ENCODE measurements at regions not wholly inside any gene's neighbourhood (a gene's known extent, or its start where the extent isn't known, plus 50 kb on each side); places are given as distances from the start of the nearest gene placed in this dataset.

DNA sequence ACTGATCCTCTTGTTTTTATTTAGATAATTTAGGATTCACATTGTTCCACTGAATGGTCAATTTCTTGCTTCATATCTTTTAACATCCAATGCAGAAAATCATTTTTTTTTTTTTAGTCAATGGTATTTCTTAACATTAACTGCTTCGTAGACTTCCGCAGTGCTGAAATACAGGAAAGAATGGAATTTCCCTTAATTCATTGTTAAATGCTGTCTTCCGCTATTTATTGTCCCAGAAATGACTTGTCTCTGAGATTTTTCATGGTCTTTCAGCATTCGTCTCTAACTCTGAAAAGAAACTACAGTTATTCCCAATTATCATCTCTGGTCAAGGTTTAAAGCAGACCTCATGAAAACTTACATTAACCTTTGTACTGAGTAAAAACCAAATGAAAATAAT, 1029.1 kb upstream of the MANEA start:
- TF ChIP-seq SRF (IDR thresholded peaks at IDR 0.05; ENCODE audit: low read depth) (no peak), EZH2phosphoT487 (IDR thresholded peaks at IDR 0.05; ENCODE audit: borderline replicate concordance) (no peak), POLR2A (IDR thresholded peaks at IDR 0.05; ENCODE audit: borderline replicate concordance, extremely low read depth, insufficient read depth, insufficient read length) (no peak), RAD21 (IDR thresholded peaks at IDR 0.05; ENCODE audit: low read depth) (no peak), CTCF (IDR thresholded peaks at IDR 0.05 in 2 of 3, conservative IDR thresholded peaks at IDR 0.05 in 1 of 3; ENCODE audit: borderline replicate concordance in 1 of 3, insufficient read depth in 1 of 3, low read depth in 2 of 3, low read length in 2 of 3) (no peak), ELF1 (IDR thresholded peaks at IDR 0.05; ENCODE audit: borderline replicate concordance, low read depth) (no peak), EZH2 (IDR thresholded peaks at IDR 0.05) (no peak), EGR1 (IDR thresholded peaks at IDR 0.05; ENCODE audit: low read depth) (no peak), FOSL1 (IDR thresholded peaks at IDR 0.05; ENCODE audit: low read depth) (no peak), YY1 (IDR thresholded peaks at IDR 0.05; ENCODE audit: extremely low read depth, insufficient replicate concordance, low read depth, low read length) (no peak), SP1 (IDR thresholded peaks at IDR 0.05; ENCODE audit: low read depth) (no peak), POLR2AphosphoS5 (IDR thresholded peaks at IDR 0.05; ENCODE audit: low read depth, low read length) (no peak), SIN3A (IDR thresholded peaks at IDR 0.05; ENCODE audit: low read depth) (no peak)
- TF ChIP-seq, protein P1, sequence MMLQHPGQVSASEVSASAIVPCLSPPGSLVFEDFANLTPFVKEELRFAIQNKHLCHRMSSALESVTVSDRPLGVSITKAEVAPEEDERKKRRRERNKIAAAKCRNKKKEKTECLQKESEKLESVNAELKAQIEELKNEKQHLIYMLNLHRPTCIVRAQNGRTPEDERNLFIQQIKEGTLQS (IDR thresholded peaks at IDR 0.05), result no peak

All from HCT116 (cell line).